ENCODE measurements at regions not wholly inside any gene's neighbourhood (a gene's known extent, or its start where the extent isn't known, plus 50 kb on each side); places are given as distances from the start of the nearest gene placed in this dataset.

DNA sequence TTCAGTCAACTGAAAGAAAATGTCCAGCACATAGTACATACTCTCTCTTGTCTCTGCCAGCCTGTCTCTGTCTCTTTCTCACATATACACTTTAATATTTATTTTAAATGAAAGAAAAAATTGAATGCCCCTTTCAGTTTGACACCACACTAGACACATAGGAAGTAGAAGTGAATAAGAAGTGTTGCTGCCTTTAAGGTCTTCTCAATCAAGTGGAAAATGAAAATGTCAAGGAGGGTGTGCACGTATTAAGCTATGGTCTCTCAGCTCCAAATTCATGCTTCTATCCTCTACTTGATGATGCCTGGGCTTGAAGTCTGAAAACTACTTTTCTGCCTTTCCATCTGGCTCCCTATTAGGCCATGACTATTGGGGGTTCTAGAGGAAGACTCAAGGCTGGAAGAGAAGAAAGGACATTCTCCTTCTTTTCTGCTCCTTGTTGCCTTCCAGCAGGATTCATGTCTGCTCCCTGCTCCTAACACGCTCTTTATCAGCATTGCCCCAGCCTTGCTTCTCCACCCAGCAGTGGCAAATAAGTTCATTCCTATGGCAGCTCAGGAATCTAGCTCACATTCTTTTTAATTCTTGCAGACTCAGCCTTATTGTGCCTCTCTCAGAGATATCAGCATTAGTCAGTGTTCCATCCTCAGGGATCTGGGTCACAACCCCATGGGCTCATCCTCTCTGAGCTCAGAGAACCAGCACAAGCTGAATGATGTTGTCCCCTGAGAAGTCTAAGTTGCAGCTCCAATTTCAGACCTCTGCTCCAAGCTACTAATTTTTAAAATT lies 609.1 kb upstream of the GRM7 start:
- no peak overlapping the region for H3K27ac Mint-ChIP-seq
- no peaks in the 10 kb centered on the region for H3K36me3 Mint-ChIP-seq
- CTCF ChIA-PET (ENCODE audit: partially characterized antibody): no interaction called here
- H3K36me3 ChIP-seq (ENCODE audit: insufficient read depth, low read length): no peaks in the 10 kb centered on the region
- intact Hi-C loops (cut with micrococcal nuclease): no loop called here
- H3K27ac ChIP-seq (ENCODE audit: low read depth, low read length): no peak overlapping the region
- H3K9me3 ChIP-seq (ENCODE audit: control insufficient read depth in 1 of 2, low read length in 2 of 2): no peaks in the 10 kb centered on the region
- H3K4me1 ChIP-seq (ENCODE audit: insufficient read depth, low read length): no peaks in the 10 kb centered on the region
- peaks cover 0 to 16% (median 8%) of the 10 kb centered on the region in 8 donors for H3K9me3 Mint-ChIP-seq
- no peak for DNase-seq
- POLR2A ChIA-PET (ENCODE audit: partially characterized antibody): no interaction called here
- no peak overlapping the region for H3K4me3 Mint-ChIP-seq
- no peaks in the 10 kb centered on the region for H3K4me1 Mint-ChIP-seq
- H3K27me3 Mint-ChIP-seq: no peaks in the 10 kb centered on the region
- H3K4me3 ChIP-seq (ENCODE audit: low read length in 2 of 2): no peak overlapping the region
- no peaks in the 10 kb centered on the region for H3K27me3 ChIP-seq (ENCODE audit: insufficient read depth, low read length)

DNA sequence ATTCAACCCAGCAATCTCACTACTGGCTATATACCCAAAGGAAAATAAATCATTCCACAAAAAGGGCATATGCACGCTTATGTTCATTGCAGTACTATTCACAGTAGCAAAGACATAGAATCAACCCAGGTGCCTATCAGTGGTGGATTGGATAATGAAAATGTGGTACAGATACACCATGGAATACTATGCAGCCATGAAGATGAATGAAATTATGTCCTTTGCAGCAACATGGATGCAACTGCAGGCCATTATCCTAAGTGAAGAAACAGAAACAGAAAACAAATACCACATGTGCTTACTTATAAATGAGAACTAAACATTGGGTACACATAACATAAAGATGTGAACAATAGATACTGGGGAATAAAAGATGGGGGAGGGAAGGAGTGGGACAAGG lies 606.4 kb upstream of the GRM7 start:
- H3K27me3 Mint-ChIP-seq: no peaks in the 10 kb centered on the region
- no peaks in the 10 kb centered on the region for H3K27me3 ChIP-seq (ENCODE audit: insufficient read depth, low read length)
- POLR2A ChIA-PET (ENCODE audit: partially characterized antibody): no interaction called here

DNA sequence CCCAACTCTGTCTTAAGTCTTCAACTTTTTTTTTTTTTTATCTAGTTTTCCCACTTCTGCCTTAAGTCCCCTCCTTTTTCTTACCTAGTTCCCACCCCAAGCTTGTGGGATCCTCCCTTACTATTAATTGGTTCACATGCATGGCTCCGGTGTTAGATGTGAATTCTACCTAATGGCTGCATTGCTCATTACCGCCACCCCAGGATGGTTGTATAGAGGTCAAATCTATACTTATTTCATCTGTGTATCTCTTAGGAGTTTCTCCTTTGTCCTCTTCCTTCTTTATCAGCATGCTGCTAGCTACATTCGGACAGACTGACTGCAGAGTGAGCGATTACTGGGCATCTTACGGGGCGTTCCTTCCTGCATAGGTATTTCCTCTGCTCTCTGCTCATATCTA lies 605.7 kb upstream of the GRM7 start:
- H3K9me3 ChIP-seq (ENCODE audit: control insufficient read depth in 1 of 2, low read length in 2 of 2): no peaks in the 10 kb centered on the region
- ChIA-PET CTCF (ENCODE audit: partially characterized antibody) (no interaction called here), POLR2A (ENCODE audit: partially characterized antibody) (no interaction called here)
- Mint-ChIP-seq H3K27ac (no peak overlapping the region), H3K4me3 (no peak overlapping the region), H3K36me3 (no peaks in the 10 kb centered on the region), H3K9me3 (peaks cover 0 to 16% (median 8%) of the 10 kb centered on the region in 8 donors), H3K27me3 (no peaks in the 10 kb centered on the region), H3K4me1 (no peaks in the 10 kb centered on the region)
- intact Hi-C loops (cut with micrococcal nuclease): no loop called here
- H3K4me1 ChIP-seq (ENCODE audit: insufficient read depth, low read length): no peaks in the 10 kb centered on the region
- no peaks in the 10 kb centered on the region for H3K36me3 ChIP-seq (ENCODE audit: insufficient read depth, low read length)
- no peak overlapping the region for H3K4me3 ChIP-seq (ENCODE audit: low read length in 2 of 2)
- DNase-seq: no peak
- H3K27ac ChIP-seq (ENCODE audit: low read depth, low read length): no peak overlapping the region
- no peaks in the 10 kb centered on the region for H3K27me3 ChIP-seq (ENCODE audit: insufficient read depth, low read length)

More for the DNA sequence above, 606.4 kb upstream of the GRM7 start:
- no peak overlapping the region for H3K27ac Mint-ChIP-seq
- Histone ChIP-seq H3K27ac (ENCODE audit: low read depth, low read length) (no peak overlapping the region), H3K4me3 (ENCODE audit: low read length in 2 of 2) (no peak overlapping the region), H3K9me3 (ENCODE audit: control insufficient read depth in 1 of 2, low read length in 2 of 2) (no peaks in the 10 kb centered on the region), H3K36me3 (ENCODE audit: insufficient read depth, low read length) (no peaks in the 10 kb centered on the region), H3K4me1 (ENCODE audit: insufficient read depth, low read length) (no peaks in the 10 kb centered on the region)
- no peak for DNase-seq
- H3K36me3 Mint-ChIP-seq: no peaks in the 10 kb centered on the region
- H3K4me1 Mint-ChIP-seq: no peaks in the 10 kb centered on the region
- H3K9me3 Mint-ChIP-seq: peaks cover 0 to 16% (median 8%) of the 10 kb centered on the region in 8 donors
- CTCF ChIA-PET (ENCODE audit: partially characterized antibody): no interaction called here
- no peak overlapping the region for H3K4me3 Mint-ChIP-seq
- intact Hi-C loops (cut with micrococcal nuclease): no loop called here

DNA sequence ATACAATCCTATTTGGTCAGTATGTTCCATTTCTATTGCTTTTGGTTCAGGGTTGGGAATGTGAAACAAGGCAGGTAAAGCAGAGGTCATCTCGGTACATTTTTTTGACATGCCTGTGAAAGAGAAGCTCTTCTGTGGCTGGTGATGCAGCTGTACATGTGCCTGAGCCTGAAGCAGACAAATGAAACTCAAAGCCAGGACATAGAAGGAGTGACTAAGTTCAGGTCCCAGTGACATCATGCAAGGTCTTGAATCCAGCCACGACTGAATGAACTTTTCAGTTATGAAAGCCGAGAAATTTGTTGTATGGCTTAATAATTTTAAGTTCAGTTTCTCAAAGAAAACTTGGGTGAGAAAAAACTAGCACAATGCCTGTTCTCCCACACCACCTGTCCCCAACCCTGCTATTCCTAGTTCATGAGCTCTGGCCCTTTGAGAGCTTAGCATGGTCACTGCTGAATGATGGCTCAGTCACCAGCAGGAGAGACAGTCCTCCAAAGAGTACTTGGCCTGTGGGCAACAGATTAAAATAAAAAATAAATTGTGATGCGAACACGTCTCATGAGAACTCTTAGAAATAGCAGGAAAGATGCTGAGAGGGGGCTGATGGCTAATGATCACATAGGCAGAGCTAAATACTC lies 600.2 kb upstream of the GRM7 start:
- no peak overlapping the region for H3K27ac Mint-ChIP-seq
- no peak overlapping the region for H3K4me3 Mint-ChIP-seq
- Histone ChIP-seq H3K4me3 (ENCODE audit: low read length in 2 of 2) (no peak overlapping the region), H3K27me3 (ENCODE audit: insufficient read depth, low read length) (no peaks in the 10 kb centered on the region), H3K36me3 (ENCODE audit: insufficient read depth, low read length) (no peaks in the 10 kb centered on the region), H3K27ac (ENCODE audit: low read depth, low read length) (no peak overlapping the region), H3K4me1 (ENCODE audit: insufficient read depth, low read length) (no peaks in the 10 kb centered on the region), H3K9me3 (ENCODE audit: control insufficient read depth in 1 of 2, low read length in 2 of 2) (no peaks in the 10 kb centered on the region)
- no peaks in the 10 kb centered on the region for H3K36me3 Mint-ChIP-seq
- POLR2A ChIA-PET (ENCODE audit: partially characterized antibody): no interaction called here
- CTCF ChIA-PET (ENCODE audit: partially characterized antibody): no interaction called here
- no peaks in the 10 kb centered on the region for H3K4me1 Mint-ChIP-seq
- no peak for DNase-seq
- intact Hi-C loops (cut with micrococcal nuclease): no loop called here
- no peaks in the 10 kb centered on the region for H3K27me3 Mint-ChIP-seq
- peaks cover 0 to 5% (median 3%) of the 10 kb centered on the region in 8 donors for H3K9me3 Mint-ChIP-seq

DNA sequence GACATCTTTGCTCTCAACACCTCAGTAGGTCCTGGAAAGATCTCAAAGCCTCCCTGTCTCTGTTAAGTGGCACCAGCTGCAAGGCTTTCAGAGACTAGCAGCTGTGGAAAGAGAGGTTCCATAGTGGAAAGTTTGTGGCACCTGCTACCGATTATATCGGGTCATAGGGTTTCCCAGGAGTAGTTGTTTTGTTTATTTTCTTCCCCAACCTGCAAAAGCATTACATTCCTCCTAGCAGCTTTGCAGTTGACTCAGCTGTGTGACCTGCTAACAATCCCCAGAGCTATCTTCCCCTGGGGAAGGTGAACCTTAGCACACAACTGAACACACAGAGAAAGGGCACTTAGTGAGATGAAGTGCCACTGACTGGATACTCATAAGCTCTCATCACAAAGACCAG lies 598.9 kb upstream of the GRM7 start:
- H3K36me3 ChIP-seq (ENCODE audit: insufficient read depth, low read length): no peaks in the 10 kb centered on the region
- no peak for DNase-seq
- H3K4me1 ChIP-seq (ENCODE audit: insufficient read depth, low read length): no peaks in the 10 kb centered on the region
- H3K4me1 Mint-ChIP-seq: no peaks in the 10 kb centered on the region
- peaks cover 0 to 4% (median under 1%) of the 10 kb centered on the region in 8 donors for H3K9me3 Mint-ChIP-seq
- no peaks in the 10 kb centered on the region for H3K9me3 ChIP-seq (ENCODE audit: control insufficient read depth in 1 of 2, low read length in 2 of 2)
- H3K4me3 Mint-ChIP-seq: no peak overlapping the region
- no peak overlapping the region for H3K27ac Mint-ChIP-seq
- no peak overlapping the region for H3K27ac ChIP-seq (ENCODE audit: low read depth, low read length)
- ChIA-PET POLR2A (ENCODE audit: partially characterized antibody) (no interaction called here), CTCF (ENCODE audit: partially characterized antibody) (no interaction called here)
- H3K27me3 Mint-ChIP-seq: no peaks in the 10 kb centered on the region
- H3K27me3 ChIP-seq (ENCODE audit: insufficient read depth, low read length): no peaks in the 10 kb centered on the region
- no peak overlapping the region for H3K4me3 ChIP-seq (ENCODE audit: low read length in 2 of 2)
- no peaks in the 10 kb centered on the region for H3K36me3 Mint-ChIP-seq
- intact Hi-C loops (cut with micrococcal nuclease): no loop called here

DNA sequence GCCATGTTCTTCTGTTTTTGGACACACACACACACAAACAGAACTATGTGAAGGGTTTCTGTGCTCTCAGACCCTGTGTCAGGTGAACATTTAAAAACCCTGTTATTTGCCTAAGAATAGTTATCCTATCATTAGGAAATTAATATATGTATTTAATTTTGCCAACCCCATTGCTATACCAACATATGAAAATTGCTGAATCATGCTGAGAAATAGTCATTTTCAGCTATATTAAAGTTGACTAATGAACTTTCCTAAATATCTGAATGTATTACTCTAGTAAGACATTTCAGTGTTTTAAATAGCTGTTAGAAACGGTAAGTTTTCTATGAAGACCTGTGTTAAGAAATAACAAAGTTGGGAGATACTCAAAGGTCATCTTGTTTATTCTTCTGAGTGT lies 596.9 kb upstream of the GRM7 start:
- no peak for DNase-seq
- Histone ChIP-seq H3K36me3 (ENCODE audit: insufficient read depth, low read length) (no peaks in the 10 kb centered on the region), H3K4me3 (ENCODE audit: low read length in 2 of 2) (no peak overlapping the region), H3K27me3 (ENCODE audit: insufficient read depth, low read length) (no peaks in the 10 kb centered on the region), H3K9me3 (ENCODE audit: control insufficient read depth in 1 of 2, low read length in 2 of 2) (no peaks in the 10 kb centered on the region), H3K4me1 (ENCODE audit: insufficient read depth, low read length) (no peaks in the 10 kb centered on the region), H3K27ac (ENCODE audit: low read depth, low read length) (no peak overlapping the region)
- H3K9me3 Mint-ChIP-seq: peaks cover 0 to 6% (median 2%) of the 10 kb centered on the region in 8 donors
- no peak overlapping the region for H3K27ac Mint-ChIP-seq
- H3K36me3 Mint-ChIP-seq: no peaks in the 10 kb centered on the region
- no peaks in the 10 kb centered on the region for H3K4me1 Mint-ChIP-seq
- H3K27me3 Mint-ChIP-seq: no peaks in the 10 kb centered on the region
- CTCF ChIA-PET (ENCODE audit: partially characterized antibody): no interaction called here
- intact Hi-C loops (cut with micrococcal nuclease): no loop called here
- POLR2A ChIA-PET (ENCODE audit: partially characterized antibody): no interaction called here
- H3K4me3 Mint-ChIP-seq: no peak overlapping the region

DNA sequence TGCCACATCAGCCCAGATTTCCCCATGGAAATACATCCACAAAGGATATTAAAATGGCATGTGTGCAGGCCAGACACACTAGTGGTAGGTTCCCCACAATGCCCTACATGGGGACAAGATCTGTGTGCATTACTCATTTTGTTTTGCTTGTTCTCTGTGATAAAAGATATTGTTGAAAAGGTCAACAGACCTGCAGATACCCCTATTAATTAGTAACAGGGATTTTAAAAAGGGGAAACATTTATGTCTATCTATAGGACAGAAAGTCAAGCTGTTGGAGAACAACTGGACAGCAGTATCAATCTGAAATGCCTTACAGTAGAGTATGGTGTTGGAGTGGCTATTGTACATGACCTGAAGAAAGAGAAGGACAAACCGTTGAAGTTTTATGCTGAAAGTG lies 596.0 kb upstream of the GRM7 start:
- no peaks in the 10 kb centered on the region for H3K9me3 ChIP-seq (ENCODE audit: control insufficient read depth in 1 of 2, low read length in 2 of 2)
- H3K27me3 Mint-ChIP-seq: no peaks in the 10 kb centered on the region
- intact Hi-C loops (cut with micrococcal nuclease): no loop called here
- no peak overlapping the region for H3K4me3 Mint-ChIP-seq
- no peaks in the 10 kb centered on the region for H3K27me3 ChIP-seq (ENCODE audit: insufficient read depth, low read length)
- no peak overlapping the region for H3K27ac ChIP-seq (ENCODE audit: low read depth, low read length)
- no peak overlapping the region for H3K27ac Mint-ChIP-seq
- H3K4me1 ChIP-seq (ENCODE audit: insufficient read depth, low read length): no peaks in the 10 kb centered on the region
- POLR2A ChIA-PET (ENCODE audit: partially characterized antibody): no interaction called here
- H3K4me3 ChIP-seq (ENCODE audit: low read length in 2 of 2): no peak overlapping the region
- peaks cover 0 to 6% (median 3%) of the 10 kb centered on the region in 8 donors for H3K9me3 Mint-ChIP-seq
- CTCF ChIA-PET (ENCODE audit: partially characterized antibody): no interaction called here
- no peaks in the 10 kb centered on the region for H3K4me1 Mint-ChIP-seq
- no peak for DNase-seq
- no peaks in the 10 kb centered on the region for H3K36me3 ChIP-seq (ENCODE audit: insufficient read depth, low read length)
- no peaks in the 10 kb centered on the region for H3K36me3 Mint-ChIP-seq

All from CD4-positive, alpha-beta memory T cell (primary cell).